ENCODE measurements at regions not wholly inside any gene's neighbourhood (a gene's known extent, or its start where the extent isn't known, plus 50 kb on each side); places are given as distances from the start of the nearest gene placed in this dataset.

DNA sequence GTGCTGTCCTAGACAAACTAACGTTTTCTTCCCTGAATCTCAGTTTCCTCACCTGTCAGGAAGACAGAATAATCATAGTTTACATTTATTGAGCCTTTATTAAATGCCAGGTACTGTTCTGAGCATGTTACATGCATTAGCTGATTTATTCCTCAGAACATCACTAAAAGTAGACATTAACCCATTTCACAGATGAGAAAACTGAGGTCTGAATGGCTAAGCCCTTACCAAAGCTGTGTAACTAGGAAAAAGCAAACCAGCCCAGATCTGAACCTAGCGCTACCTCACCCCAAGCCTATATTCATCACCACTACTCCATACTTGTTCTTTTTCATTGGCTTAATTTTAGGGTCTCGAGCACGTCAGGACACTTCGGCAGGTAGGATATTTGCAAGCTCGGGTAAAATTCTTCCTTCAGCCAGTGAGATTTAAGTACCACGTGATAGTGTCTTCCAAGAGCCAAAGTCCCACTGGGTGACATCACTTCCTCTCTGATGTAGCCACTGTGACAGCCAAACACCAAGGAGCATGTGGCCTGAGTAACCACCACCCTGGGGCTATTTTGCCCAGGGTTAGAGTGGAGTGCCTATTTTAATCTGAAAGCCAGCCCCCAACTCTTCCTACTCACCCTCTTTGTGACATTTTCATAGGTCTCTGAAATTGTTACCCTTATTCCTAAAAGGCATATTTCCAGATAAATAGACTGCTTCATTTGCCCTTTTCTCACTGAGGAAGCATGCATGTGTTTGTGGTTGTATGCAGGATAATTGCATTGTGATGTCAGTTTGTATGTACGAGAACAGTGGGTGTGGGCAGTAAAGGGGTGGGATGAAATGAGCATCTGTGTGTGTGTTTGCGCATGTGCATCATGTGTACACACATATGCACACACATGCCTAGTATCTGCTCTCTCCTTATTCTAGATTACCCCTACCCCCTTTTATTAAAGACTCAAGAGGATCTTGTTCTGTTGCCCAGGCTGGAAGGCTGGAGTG lies 62.2 kb upstream of the WSCD2 start:
- ATAC-seq (no peak), DNase-seq (no peak)
- Histone ChIP-seq H3K9me3 (no peaks in the 10 kb centered on the region), H3K36me3 (ENCODE audit: low read depth) (no peaks in the 10 kb centered on the region), H3K4me1 (ENCODE audit: low read depth) (no peaks in the 10 kb centered on the region), H3K4me3 (no peak overlapping the region)
- intact Hi-C loops (cut with DNase I, micrococcal nuclease): no loop called here
- TF ChIP-seq, protein P1, sequence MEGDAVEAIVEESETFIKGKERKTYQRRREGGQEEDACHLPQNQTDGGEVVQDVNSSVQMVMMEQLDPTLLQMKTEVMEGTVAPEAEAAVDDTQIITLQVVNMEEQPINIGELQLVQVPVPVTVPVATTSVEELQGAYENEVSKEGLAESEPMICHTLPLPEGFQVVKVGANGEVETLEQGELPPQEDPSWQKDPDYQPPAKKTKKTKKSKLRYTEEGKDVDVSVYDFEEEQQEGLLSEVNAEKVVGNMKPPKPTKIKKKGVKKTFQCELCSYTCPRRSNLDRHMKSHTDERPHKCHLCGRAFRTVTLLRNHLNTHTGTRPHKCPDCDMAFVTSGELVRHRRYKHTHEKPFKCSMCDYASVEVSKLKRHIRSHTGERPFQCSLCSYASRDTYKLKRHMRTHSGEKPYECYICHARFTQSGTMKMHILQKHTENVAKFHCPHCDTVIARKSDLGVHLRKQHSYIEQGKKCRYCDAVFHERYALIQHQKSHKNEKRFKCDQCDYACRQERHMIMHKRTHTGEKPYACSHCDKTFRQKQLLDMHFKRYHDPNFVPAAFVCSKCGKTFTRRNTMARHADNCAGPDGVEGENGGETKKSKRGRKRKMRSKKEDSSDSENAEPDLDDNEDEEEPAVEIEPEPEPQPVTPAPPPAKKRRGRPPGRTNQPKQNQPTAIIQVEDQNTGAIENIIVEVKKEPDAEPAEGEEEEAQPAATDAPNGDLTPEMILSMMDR (IDR thresholded peaks at IDR 0.05): no peak

DNA sequence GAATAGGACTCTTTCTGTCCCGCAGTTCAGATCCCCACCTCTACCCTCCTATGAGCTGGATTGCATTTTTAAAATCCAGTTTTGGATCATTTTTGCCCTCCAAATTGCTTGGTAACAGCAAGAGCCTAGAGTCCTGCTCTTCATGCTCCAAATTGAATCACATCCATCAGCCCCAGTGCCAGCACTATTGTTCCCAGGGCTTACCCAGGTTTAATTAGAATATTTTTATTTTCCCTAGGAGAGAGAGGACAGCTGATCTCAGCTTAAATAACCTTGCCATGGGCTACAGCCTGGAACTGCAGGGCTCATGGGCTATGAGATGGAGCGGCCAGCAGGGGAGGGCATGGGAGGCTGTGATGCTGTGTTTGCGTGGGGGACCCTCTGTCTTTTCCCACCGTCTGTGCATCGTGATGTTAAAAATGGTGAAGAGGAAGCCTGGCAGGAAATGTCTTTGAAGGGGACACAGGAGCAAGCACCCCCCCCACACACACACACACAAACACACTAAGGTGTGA lies 59.4 kb upstream of the WSCD2 start:
- TF ChIP-seq, protein P1 (IDR thresholded peaks at IDR 0.05): no peak
- Histone ChIP-seq H3K9me3 (no peaks in the 10 kb centered on the region), H3K4me3 (no peak overlapping the region), H3K36me3 (ENCODE audit: low read depth) (no peaks in the 10 kb centered on the region), H3K4me1 (ENCODE audit: low read depth) (no peaks in the 10 kb centered on the region)
- intact Hi-C loops (cut with DNase I, micrococcal nuclease): no loop called here
- ATAC-seq: no peak
- DNase-seq: no peak

DNA sequence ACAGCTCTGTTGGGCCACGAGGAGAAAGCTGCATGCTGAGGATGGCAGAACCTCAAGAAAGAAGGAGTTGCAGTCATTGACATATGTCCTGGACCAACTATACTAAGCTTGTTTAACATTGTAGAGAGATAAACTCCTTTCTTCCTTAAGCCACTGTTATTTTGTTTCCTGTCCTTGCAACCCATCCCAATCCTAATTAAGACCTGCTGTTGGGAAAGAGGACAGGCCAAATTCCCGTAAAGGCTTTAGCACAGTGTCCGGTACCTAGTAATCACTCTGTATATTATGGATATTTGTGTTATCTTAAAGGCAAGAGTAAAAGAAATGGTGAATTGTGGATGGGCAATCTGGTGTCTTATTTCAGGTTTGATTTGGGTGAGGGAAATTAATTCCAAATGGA lies 53.5 kb upstream of the WSCD2 start:
- intact Hi-C loops (cut with DNase I, micrococcal nuclease): no loop called here
- Histone ChIP-seq H3K9me3 (no peaks in the 10 kb centered on the region), H3K4me1 (ENCODE audit: low read depth) (no peaks in the 10 kb centered on the region), H3K4me3 (no peak overlapping the region), H3K36me3 (ENCODE audit: low read depth) (no peaks in the 10 kb centered on the region)
- DNase-seq: no peak
- TF ChIP-seq, protein P1 (IDR thresholded peaks at IDR 0.05): no peak
- ATAC-seq: no peak

DNA sequence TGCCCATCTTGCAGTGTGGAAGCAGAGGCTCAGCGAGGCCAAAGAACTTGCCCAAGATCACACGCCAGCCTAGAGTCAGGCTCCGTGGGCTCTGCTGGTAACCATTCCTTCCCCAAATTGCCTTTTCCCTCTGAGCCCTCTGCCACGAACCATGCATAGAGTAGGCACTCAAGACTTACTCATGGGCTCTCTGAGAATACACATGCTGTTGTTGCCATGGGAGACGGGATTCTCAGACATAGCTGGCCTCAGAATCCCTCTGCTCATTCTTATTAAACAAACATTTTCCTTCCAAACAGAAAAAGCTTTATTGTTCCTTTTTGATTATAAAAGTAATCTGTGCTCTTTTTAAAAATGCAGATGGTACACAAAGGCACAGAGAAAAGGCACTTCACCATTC lies 52.5 kb upstream of the WSCD2 start:
- Histone ChIP-seq H3K4me3 (no peak overlapping the region), H3K36me3 (ENCODE audit: low read depth) (no peaks in the 10 kb centered on the region), H3K9me3 (no peaks in the 10 kb centered on the region), H3K4me1 (ENCODE audit: low read depth) (no peaks in the 10 kb centered on the region)
- intact Hi-C loops (cut with DNase I, micrococcal nuclease): no loop called here
- TF ChIP-seq, protein P1 (IDR thresholded peaks at IDR 0.05): no peak
- ATAC-seq: no peak
- DNase-seq: no peak

DNA sequence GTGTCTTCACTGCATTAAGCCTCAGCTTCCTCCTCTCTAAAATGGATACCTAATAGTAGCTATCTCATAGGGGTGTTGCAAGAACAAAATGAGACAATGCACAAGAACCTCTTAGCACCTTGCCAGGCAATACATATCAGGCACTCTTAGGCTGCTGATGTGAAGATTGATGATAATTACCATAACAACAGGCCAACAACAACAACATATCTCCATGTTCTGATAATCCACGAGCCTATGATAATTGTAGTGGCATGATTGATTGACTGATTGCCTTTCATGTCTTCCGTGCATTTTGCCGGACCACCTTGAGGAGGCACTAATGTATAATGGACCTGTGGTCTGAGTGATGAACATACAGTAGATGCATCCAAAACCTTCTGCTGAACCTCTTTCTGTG lies 50.7 kb upstream of the WSCD2 start:
- Histone ChIP-seq H3K9me3 (no peaks in the 10 kb centered on the region), H3K4me3 (no peak overlapping the region), H3K36me3 (ENCODE audit: low read depth) (no peaks in the 10 kb centered on the region), H3K4me1 (ENCODE audit: low read depth) (no peaks in the 10 kb centered on the region)
- ATAC-seq (no peak), DNase-seq (no peak)
- TF ChIP-seq, protein P1 (IDR thresholded peaks at IDR 0.05): no peak
- intact Hi-C loops (cut with DNase I, micrococcal nuclease): no loop called here
